ENCODE measurements at regions not wholly inside any gene's neighbourhood (a gene's known extent, or its start where the extent isn't known, plus 50 kb on each side); places are given as distances from the start of the nearest gene placed in this dataset.

DNA sequence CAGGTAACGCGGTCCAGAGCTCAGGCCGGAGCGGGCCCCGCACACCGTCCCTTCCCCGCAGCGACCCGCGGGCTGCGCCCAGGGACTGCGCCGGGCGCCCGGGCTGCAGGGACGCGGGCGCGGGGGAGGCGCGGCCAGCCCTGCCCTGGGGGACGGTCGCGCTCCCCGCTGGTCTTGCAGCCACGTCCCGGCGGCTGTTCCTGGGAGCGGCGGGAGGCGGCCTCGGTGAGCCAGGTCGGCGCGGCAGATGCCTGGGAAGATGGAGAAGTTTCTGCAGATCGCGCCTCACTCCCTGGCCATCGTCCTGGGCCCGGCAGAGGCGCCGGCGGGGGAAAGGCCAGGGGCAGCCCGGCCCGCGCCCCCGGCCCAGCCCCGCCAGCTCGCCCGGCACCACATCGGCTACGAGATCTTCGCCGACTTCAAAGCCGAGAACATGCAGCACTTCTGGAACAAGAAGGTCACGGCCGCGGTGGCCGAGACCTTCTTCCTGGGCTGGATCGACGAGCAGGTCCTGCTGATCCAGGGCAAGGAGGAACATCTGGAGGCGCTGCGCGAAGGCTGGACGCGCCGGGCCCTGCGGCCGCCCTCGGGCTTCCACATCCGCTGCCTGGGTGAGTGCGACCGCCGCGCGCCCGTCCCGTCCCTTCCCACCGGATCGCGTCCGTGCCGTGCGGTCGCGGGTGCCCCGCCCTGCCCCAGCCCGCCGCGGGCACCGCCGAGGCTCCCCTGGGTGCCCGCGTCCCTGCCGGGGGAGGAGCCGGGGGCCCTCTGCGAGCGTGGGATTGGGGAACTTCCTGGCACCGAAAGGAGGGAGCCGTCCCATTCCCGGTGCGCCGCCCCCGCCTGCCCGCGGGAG, 107.4 kb upstream of the STOX2 start:
- 0 out of 2 replicates have a peak, but pooled peaks cover 3% of the 10 kb centered on the region for H3K27me3 ChIP-seq (ENCODE audit: insufficient read depth, low read length)
- no peaks in the 10 kb centered on the region for H4K20me1 ChIP-seq (ENCODE audit: insufficient read depth, low read length)
- no peak overlapping the region for H3K4me2 ChIP-seq (ENCODE audit: low read length)
- TF ChIP-seq EZH2 (IDR thresholded peaks at IDR 0.05; ENCODE audit: borderline replicate concordance, low read length) (no peak), CTCF (IDR thresholded peaks at IDR 0.05; ENCODE audit: low read length) (no peak)
- no peak overlapping the region for H2AFZ ChIP-seq (ENCODE audit: low read length)
- no peak overlapping the region for H3K27ac ChIP-seq (ENCODE audit: low read depth, low read length, poor library complexity, severe bottlenecking)
- no peaks in the 10 kb centered on the region for H3K36me3 ChIP-seq (ENCODE audit: insufficient read depth, low read length)
- no peak overlapping the region for H3K4me3 ChIP-seq (ENCODE audit: low read depth, low read length, poor library complexity, severe bottlenecking)
- no peaks in the 10 kb centered on the region for H3K9me2 ChIP-seq (ENCODE audit: low read depth, low read length)
- no peaks in the 10 kb centered on the region for H3F3A ChIP-seq (ENCODE audit: insufficient read depth, low read length)
- no peaks in the 10 kb centered on the region for H3K4me1 ChIP-seq (ENCODE audit: insufficient read depth, low read length, severe bottlenecking)
- no peak overlapping the region for H3K9ac ChIP-seq (ENCODE audit: low read length)
- H3K9me3 ChIP-seq (ENCODE audit: low read length): no peaks in the 10 kb centered on the region
- no peaks in the 10 kb centered on the region for H3K79me2 ChIP-seq (ENCODE audit: insufficient read depth, low read length)

DNA sequence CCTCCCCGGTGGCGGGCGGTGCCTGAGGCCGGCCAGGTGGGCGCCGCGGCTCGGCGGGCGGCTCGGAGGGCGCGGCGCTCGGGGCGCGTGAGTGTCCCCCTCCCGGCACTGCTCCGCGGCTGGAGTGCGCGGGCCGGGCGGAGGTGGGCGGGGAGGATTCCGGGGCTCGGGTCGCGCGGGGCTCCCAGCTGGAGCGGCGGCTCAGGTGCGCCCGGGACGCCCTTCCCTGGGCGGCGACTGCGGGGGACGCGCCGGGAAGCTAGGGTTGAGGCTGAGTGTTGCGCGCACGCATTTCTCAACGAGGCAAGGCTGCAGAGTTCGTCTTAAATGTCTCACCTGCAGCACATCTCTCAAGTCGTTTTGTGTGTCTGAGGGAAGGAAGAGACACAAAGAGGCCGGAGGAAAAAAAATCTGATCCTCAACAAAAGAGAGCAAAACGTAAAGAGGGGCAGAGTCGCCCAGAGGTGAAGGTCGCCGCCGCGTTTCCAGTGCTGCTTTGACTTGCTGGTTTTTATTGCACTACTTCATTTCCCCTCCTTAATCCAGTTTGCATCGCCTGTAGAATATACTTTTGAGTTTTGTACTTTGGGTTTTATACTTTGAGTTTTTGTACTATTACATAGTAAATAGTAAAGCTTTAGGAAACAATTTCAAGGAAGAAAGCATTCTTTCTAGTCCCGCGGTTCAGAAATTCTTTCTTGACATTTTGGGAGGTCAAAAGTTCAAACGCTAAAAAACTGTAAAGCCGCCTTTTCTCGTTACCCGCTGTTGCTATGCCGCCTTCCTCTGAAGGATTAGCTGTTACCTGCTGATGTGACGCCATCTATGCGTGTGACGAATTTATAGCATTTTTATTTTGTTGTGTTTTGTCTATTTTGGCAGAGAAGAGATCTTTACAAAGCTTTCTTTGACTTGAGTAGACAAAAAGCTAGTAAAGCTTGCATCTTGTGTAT, 106.5 kb upstream of the STOX2 start:
- no peak overlapping the region for H3K27ac ChIP-seq (ENCODE audit: low read depth, low read length, poor library complexity, severe bottlenecking)
- H3F3A ChIP-seq (ENCODE audit: insufficient read depth, low read length): no peaks in the 10 kb centered on the region
- H3K79me2 ChIP-seq (ENCODE audit: insufficient read depth, low read length): no peaks in the 10 kb centered on the region
- H3K9me2 ChIP-seq (ENCODE audit: low read depth, low read length): no peaks in the 10 kb centered on the region
- H3K9ac ChIP-seq (ENCODE audit: low read length): no peak overlapping the region
- no peaks in the 10 kb centered on the region for H3K4me1 ChIP-seq (ENCODE audit: insufficient read depth, low read length, severe bottlenecking)
- H3K9me3 ChIP-seq (ENCODE audit: low read length): no peaks in the 10 kb centered on the region
- H4K20me1 ChIP-seq (ENCODE audit: insufficient read depth, low read length): no peaks in the 10 kb centered on the region
- 0 out of 2 replicates have a peak, but pooled peaks cover 3% of the 10 kb centered on the region for H3K27me3 ChIP-seq (ENCODE audit: insufficient read depth, low read length)
- no peaks in the 10 kb centered on the region for H3K36me3 ChIP-seq (ENCODE audit: insufficient read depth, low read length)
- H2AFZ ChIP-seq (ENCODE audit: low read length): no peak overlapping the region
- no peak overlapping the region for H3K4me2 ChIP-seq (ENCODE audit: low read length)
- H3K4me3 ChIP-seq (ENCODE audit: low read depth, low read length, poor library complexity, severe bottlenecking): no peak overlapping the region
- TF ChIP-seq CTCF (IDR thresholded peaks at IDR 0.05; ENCODE audit: low read length) (no peak), EZH2 (IDR thresholded peaks at IDR 0.05; ENCODE audit: borderline replicate concordance, low read length) (no peak)

DNA sequence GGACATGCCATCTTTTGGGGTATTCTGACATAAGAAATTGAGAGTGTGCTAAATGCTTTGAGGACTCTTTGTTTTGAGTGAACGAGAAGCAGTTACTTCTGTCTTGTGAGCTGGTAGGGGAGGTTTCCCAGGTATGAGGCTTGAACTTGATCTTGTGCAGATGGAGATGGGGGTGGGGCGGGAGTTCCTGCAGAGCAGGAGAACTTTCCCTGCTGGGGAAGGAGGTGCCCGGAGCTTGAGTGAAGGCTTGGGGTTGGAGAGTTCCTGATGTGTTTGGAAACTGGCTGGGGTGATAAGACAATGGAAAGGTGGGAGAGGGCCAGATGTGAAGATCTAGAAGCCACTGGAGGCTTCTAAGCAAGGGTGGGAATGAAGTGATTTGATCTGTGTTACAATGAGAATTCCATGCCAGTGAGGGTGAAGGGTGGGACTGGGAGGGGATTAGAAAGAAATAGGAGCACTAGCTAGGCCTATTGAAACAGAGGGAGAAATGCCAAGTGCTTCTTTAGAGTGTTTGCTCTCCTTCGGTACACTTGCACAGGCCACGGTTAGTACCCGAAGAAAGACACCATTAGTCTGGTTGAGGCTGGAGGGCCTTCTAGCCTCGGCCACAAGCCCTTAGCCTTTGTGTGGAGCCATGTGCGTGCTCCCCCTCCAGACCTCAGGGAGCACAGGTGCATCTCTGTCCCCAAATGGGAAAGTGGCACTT, 103.5 kb upstream of the STOX2 start:
- H4K20me1 ChIP-seq (ENCODE audit: insufficient read depth, low read length): no peaks in the 10 kb centered on the region
- no peak overlapping the region for H3K4me3 ChIP-seq (ENCODE audit: low read depth, low read length, poor library complexity, severe bottlenecking)
- no peak overlapping the region for H3K9ac ChIP-seq (ENCODE audit: low read length)
- no peak overlapping the region for H2AFZ ChIP-seq (ENCODE audit: low read length)
- 0 out of 2 replicates have a peak, but pooled peaks cover 3% of the 10 kb centered on the region for H3K27me3 ChIP-seq (ENCODE audit: insufficient read depth, low read length)
- H3K79me2 ChIP-seq (ENCODE audit: insufficient read depth, low read length): no peaks in the 10 kb centered on the region
- TF ChIP-seq EZH2 (IDR thresholded peaks at IDR 0.05; ENCODE audit: borderline replicate concordance, low read length) (no peak), CTCF (IDR thresholded peaks at IDR 0.05; ENCODE audit: low read length) (no peak)
- no peaks in the 10 kb centered on the region for H3K4me1 ChIP-seq (ENCODE audit: insufficient read depth, low read length, severe bottlenecking)
- no peaks in the 10 kb centered on the region for H3K36me3 ChIP-seq (ENCODE audit: insufficient read depth, low read length)
- H3K4me2 ChIP-seq (ENCODE audit: low read length): no peak overlapping the region
- H3K9me3 ChIP-seq (ENCODE audit: low read length): no peaks in the 10 kb centered on the region
- no peak overlapping the region for H3K27ac ChIP-seq (ENCODE audit: low read depth, low read length, poor library complexity, severe bottlenecking)
- no peaks in the 10 kb centered on the region for H3K9me2 ChIP-seq (ENCODE audit: low read depth, low read length)
- no peaks in the 10 kb centered on the region for H3F3A ChIP-seq (ENCODE audit: insufficient read depth, low read length)
